ENCODE measurements at regions not wholly inside any gene's neighbourhood (a gene's known extent, or its start where the extent isn't known, plus 50 kb on each side); places are given as distances from the start of the nearest gene placed in this dataset.

- no peak for TF ChIP-seq CTCF (IDR thresholded peaks at IDR 0.05; ENCODE audit: low read depth, low read length, poor library complexity, severe bottlenecking)
- TF ChIP-seq EZH2phosphoT487 (IDR thresholded peaks at IDR 0.05; ENCODE audit: borderline replicate concordance, low read length), result no peak
Observed at GRCh38 chr16:48959747-48960146, 321.9 kb downstream of the CBLN1 start.
